Prostate gland (tissue), 2 donors: ENCODE measurements at regions not wholly inside any gene's neighbourhood (a gene's known extent, or its start where the extent isn't known, plus 50 kb on each side); places are given as distances from the start of the nearest gene placed in this dataset.

ENCODE experiments used
- DNase-seq: peaks from one replicate; pipeline ENCODE4 v3.0.0-alpha.2; 2019; ENCODE audit warnings: low spot score
- H3K27ac ChIP-seq, 2 donors: fragments of 200-600 bp; sonication (generic); 2 replicates each; pipeline ENCODE4 v1.5.1; 2017 to 2019
- H3K27me3 ChIP-seq: fragments of 200-600 bp; sonication (generic); replicated peaks from 2 replicates; pipeline ENCODE4 v1.5.1; 2019; ENCODE audit not compliant: insufficient read depth
- H3K36me3 ChIP-seq, 2 donors: fragments of 200-600 bp; sonication (generic); 1 replicate in 1 of 2; 2 replicates in 1 of 2; pipeline versions ENCODE4 v1.5.1 to v1.8.1; 2017 to 2019
- H3K4me1 ChIP-seq: fragments of 200-600 bp; sonication (generic); replicated peaks from 2 replicates; pipeline ENCODE4 v1.5.1; 2019
- H3K4me3 ChIP-seq, 2 donors: fragments of 200-600 bp; sonication (generic); 2 replicates each; pipeline ENCODE4 v1.5.1; 2017 to 2019
- H3K9me3 ChIP-seq: fragments of 200-600 bp; sonication (generic); 2 replicates; pipeline ENCODE4 v1.5.1; 2017
- CTCF ChIP-seq, 4 experiments: fragments of 200-600 bp in 2 of 4; fragments of 450-650 bp in 2 of 4; sonication (generic) in 2 of 4; IDR thresholded peaks; 1 replicate in 3 of 4; 2 replicates in 1 of 4; pipeline ENCODE4 v1.5.1; 2016 to 2019; ENCODE audit warnings: antibody characterized with exemption in 4 of 4, mild to moderate bottlenecking in 2 of 4, moderate library complexity in 2 of 4
- POLR2A ChIP-seq: fragments of 450-650 bp; IDR thresholded peaks from one replicate; pipeline ENCODE4 v1.6.1; 2016; ENCODE audit warnings: antibody characterized with exemption, mild to moderate bottlenecking
- POLR2AphosphoS5 ChIP-seq: sonication (generic); formaldehyde crosslinking; IDR thresholded peaks from one replicate; pipeline ENCODE4 v1.6.1; 2017; ENCODE audit warnings: antibody characterized with exemption
- WGBS: methylation state at CpG from one replicate; pipeline ENCODE4 v1.1.5; 2018; 5-methylcytosine and 5-hydroxymethylcytosine counted together
- intact Hi-C: fragments of 100-400 bp; cut with DNase I; formaldehyde crosslinking; loops from one replicate; pipeline ENCODE4 v1.14.2; 2022

GRCh38 chr3:164890061-164890460, 188.2 kb downstream of the SI start:
- intact Hi-C loops = no loop called here
- Histone ChIP-seq H3K36me3 (no peaks in the 10 kb centered on the region), H3K4me3 (no peak overlapping the region), H3K4me1 (no peaks in the 10 kb centered on the region), H3K9me3 (no peaks in the 10 kb centered on the region), H3K27ac (no peak overlapping the region), H3K27me3 (no peaks in the 10 kb centered on the region)
- DNase-seq = no peak
- TF ChIP-seq CTCF (IDR thresholded peaks at IDR 0.05) (no peak), POLR2A (no peak), POLR2AphosphoS5 (no peak)

- intact Hi-C loops = no loop called here
- DNase-seq = no peak
These were observed 195.1 kb downstream of the SI start for GRCh38 chr3:164883171-164883570.

GRCh38 chr3:164879201-164879600, 199.1 kb downstream of the SI start:
- H3K27me3 ChIP-seq = no peaks in the 10 kb centered on the region

More at GRCh38 chr3:164883171-164883570, 195.1 kb downstream of the SI start:
- TF ChIP-seq POLR2AphosphoS5 (no peak), POLR2A (no peak), CTCF (IDR thresholded peaks at IDR 0.05) (no peak)
- Histone ChIP-seq H3K9me3 (no peaks in the 10 kb centered on the region), H3K27me3 (no peaks in the 10 kb centered on the region), H3K4me3 (no peak overlapping the region), H3K4me1 (no peaks in the 10 kb centered on the region), H3K36me3 (no peaks in the 10 kb centered on the region), H3K27ac (no peak overlapping the region)

GRCh38 chr3:164864454-164864853, 213.8 kb downstream of the SI start:
- Histone ChIP-seq H3K27ac (no peak overlapping the region), H3K27me3 (no peaks in the 10 kb centered on the region), H3K4me3 (no peak overlapping the region), H3K36me3 (no peaks in the 10 kb centered on the region), H3K9me3 (no peaks in the 10 kb centered on the region), H3K4me1 (no peaks in the 10 kb centered on the region)
- TF ChIP-seq POLR2A = no peak
- no peak for TF ChIP-seq CTCF (IDR thresholded peaks at IDR 0.05)
- no peak for TF ChIP-seq POLR2AphosphoS5
- 88% methylated on average over 1 of the region's 1 CpG for WGBS
- intact Hi-C loops = no loop called here
- DNase-seq = no peak

More at GRCh38 chr3:164879201-164879600, 199.1 kb downstream of the SI start:
- Histone ChIP-seq H3K4me1 (no peaks in the 10 kb centered on the region), H3K27ac (no peak overlapping the region), H3K9me3 (no peaks in the 10 kb centered on the region), H3K4me3 (no peak overlapping the region), H3K36me3 (no peaks in the 10 kb centered on the region)
- no peak for TF ChIP-seq POLR2AphosphoS5
- TF ChIP-seq POLR2A = no peak
- no peak for TF ChIP-seq CTCF (IDR thresholded peaks at IDR 0.05)
- no peak for DNase-seq
- WGBS = 58% methylated on average over 4 of the region's 4 CpGs
- intact Hi-C loops = no loop called here

GRCh38 chr3:164852866-164853265, 225.4 kb downstream of the SI start:
- H3K4me1 ChIP-seq = no peaks in the 10 kb centered on the region
- no peak for TF ChIP-seq POLR2AphosphoS5
- no peak for TF ChIP-seq POLR2A
- TF ChIP-seq CTCF (IDR thresholded peaks at IDR 0.05) = no peak
- H3K36me3 ChIP-seq = no peaks in the 10 kb centered on the region
- no peak for DNase-seq
- H3K27me3 ChIP-seq = no peaks in the 10 kb centered on the region
- H3K27ac ChIP-seq = no peak overlapping the region
- H3K9me3 ChIP-seq = no peaks in the 10 kb centered on the region
- no peak overlapping the region for H3K4me3 ChIP-seq
- intact Hi-C loops = no loop called here
- WGBS = 8% methylated on average over 1 of the region's 1 CpG
